Astrocyte of the cerebellum (primary cell): ENCODE measurements at regions not wholly inside any gene's neighbourhood (a gene's known extent, or its start where the extent isn't known, plus 50 kb on each side); places are given as distances from the start of the nearest gene placed in this dataset.

Source experiments
- DNase-seq: peaks from one replicate; pipeline ENCODE4 v3.0.0-alpha.2; 2011; ENCODE audit warnings: low read depth
- H3K4me3 ChIP-seq: 2 replicates; pipeline ENCODE4 v1.5.1; 2011; ENCODE audit warnings: mild to moderate bottlenecking, low read depth, low read length, moderate library complexity
- in situ Hi-C: cut with HindIII; loops from 2 replicates; pipeline ENCODE4 v1.10.0; 2017; ENCODE audit warnings: low sequenced_read_pairs
- TF ChIP-seq, protein P1 (sequence below): IDR thresholded peaks from 2 replicates; pipeline ENCODE4 v1.5.1; 2012; ENCODE audit warnings: low read length, low read depth, moderate library complexity, mild to moderate bottlenecking; ENCODE audit errors: missing control alignments

DNA sequence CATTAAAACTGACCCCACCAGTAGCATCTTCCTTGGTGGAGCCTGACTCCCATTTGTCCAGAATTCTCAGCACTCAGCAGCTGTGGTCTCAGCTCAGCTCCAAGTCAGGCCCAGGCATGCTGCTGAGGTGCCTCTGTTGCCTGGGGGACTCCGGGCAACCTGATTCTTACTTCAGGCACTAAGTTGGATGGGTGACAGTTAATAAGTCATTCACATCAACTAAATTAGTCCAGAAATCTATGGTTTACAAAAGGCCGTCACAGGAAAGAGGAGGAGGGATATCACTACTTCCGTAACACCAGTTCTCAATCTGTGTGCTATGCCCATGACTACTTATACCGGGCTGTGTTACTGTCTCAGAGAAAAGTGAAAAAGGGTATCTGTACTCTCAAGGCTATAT, 310.2 kb downstream of the SATB1 start:
- in situ Hi-C loops: no loop called here
- DNase-seq: no peak
- no peak overlapping the region for H3K4me3 ChIP-seq
- TF ChIP-seq, protein P1, sequence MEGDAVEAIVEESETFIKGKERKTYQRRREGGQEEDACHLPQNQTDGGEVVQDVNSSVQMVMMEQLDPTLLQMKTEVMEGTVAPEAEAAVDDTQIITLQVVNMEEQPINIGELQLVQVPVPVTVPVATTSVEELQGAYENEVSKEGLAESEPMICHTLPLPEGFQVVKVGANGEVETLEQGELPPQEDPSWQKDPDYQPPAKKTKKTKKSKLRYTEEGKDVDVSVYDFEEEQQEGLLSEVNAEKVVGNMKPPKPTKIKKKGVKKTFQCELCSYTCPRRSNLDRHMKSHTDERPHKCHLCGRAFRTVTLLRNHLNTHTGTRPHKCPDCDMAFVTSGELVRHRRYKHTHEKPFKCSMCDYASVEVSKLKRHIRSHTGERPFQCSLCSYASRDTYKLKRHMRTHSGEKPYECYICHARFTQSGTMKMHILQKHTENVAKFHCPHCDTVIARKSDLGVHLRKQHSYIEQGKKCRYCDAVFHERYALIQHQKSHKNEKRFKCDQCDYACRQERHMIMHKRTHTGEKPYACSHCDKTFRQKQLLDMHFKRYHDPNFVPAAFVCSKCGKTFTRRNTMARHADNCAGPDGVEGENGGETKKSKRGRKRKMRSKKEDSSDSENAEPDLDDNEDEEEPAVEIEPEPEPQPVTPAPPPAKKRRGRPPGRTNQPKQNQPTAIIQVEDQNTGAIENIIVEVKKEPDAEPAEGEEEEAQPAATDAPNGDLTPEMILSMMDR: no peak

DNA sequence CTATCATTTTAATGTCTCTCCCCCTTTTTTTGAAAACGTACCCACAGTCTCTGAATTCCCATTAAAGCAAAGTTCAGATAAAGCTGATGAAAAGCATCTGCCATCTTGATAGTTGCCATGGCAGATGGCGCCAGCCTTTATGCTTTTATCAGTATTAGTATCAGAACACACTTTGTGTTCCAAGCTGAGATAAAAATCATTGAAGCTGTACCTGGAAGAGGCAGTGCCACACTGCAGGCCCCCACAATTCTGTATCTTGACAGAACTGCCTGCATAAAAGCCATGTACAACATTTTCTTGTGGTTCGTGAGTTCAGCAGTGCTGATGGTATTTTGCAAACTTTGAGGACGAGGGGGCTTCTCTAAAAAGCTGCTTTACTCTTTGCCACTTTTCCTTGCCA, 311.7 kb downstream of the SATB1 start:
- in situ Hi-C loops: no loop called here
- TF ChIP-seq, protein P1: no peak
- H3K4me3 ChIP-seq: no peak overlapping the region
- DNase-seq: no peak

DNA sequence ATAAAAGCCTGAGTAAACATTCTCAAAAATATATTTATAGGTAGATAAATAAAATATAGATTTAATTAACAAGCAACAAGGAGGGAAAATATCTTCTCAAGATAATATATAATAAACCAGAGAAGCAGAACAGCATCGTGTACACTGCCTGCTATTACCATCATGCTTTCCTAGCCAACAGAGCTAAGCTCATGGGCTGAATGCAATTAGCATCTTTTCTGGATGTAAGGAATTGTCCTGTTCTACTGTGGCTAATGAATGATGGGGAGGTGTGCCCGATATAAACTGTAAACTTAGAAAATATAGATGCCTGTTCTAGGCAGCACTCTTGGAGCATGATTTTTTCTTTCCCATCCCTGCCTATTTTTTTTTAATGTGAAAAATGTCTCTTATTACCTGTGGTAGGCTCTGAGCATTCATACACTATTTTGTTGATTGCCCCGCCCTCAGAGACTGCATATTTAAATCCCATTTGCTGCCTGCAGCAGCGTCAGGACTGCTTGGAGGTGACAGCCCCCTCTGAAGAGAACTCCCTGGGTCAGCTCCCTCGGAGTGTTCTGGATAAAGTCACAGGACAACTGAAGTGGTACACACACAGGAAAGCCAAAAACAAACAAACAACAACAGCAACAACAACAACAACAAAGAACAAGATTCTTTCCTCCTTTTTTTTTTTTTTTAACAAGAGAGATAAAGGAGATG, 312.3 kb downstream of the SATB1 start:
- no peak overlapping the region for H3K4me3 ChIP-seq
- in situ Hi-C loops: no loop called here
- TF ChIP-seq, protein P1: no peak
- no peak for DNase-seq

DNA sequence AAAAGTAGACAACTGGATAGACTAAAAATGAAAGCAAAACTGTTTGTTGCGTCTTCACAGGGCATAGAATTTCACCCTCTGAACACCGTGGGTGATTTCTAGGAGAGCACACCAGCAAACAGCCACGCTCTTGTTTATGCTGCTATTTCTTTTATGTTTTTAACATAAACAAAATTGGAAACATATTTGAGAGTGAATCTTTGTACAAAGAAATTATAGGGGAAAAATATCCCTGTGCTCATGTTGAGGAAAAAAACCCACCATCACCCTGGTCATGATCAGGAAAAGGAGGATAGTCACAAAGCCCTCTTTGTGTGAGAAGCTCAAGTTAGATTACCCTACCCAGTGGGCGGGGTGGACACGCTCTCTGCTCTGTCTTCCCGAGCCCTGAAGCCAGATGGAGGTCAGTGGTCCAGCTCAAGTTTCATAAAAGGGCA, 313.3 kb downstream of the SATB1 start:
- in situ Hi-C loops: no loop called here
- TF ChIP-seq, protein P1: no peak
- H3K4me3 ChIP-seq: no peak overlapping the region
- no peak for DNase-seq

DNA sequence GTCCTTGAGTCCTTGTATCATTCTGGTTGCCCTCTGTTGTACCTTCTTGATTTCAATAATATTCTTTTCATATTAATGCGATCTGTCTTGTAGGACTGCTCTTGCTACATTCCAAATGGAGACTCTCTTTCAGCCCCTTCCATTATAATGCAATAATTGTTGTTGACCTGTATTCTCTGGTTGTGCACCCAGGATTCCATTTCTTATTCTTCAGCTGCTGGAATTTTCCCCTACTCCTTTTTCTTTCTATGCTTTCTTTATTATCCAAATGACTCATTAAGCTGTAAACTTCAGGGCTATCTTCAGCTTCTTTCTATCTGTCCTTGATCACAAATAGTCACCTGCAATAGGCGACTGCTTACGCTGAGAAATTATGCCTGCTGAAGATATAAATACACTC, 321.5 kb downstream of the SATB1 start:
- TF ChIP-seq, protein P1: no peak
- in situ Hi-C loops: no loop called here
- H3K4me3 ChIP-seq: no peak overlapping the region
- DNase-seq: no peak

DNA sequence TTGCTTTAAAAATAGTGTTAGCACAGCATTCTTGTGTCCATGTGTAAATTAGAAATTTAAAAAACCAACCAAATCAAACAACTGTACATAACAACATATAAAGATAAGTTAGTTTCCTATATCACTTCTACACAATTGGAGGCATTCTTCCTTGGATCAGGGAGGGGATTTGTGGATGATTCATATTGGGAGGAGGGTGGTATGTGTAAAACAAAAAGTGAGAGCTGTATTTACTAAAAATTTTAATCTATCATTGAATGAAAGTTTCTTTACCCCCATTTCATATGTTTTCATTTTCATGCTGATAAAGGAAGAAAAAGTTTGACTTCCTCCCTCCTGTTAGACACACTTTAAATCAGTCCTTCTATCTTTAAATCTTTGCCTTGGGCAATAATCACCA, 325.0 kb downstream of the SATB1 start:
- TF ChIP-seq, protein P1: no peak
- in situ Hi-C loops: no loop called here
- DNase-seq: no peak
- H3K4me3 ChIP-seq: no peak overlapping the region
